HG02840 (cell line): ENCODE measurements at regions not wholly inside any gene's neighbourhood (a gene's known extent, or its start where the extent isn't known, plus 50 kb on each side); places are given as distances from the start of the nearest gene placed in this dataset.
"Not testable (repeated sequence)": the region's sequence is repeated elsewhere in the genome, so short reads cannot be mapped to it uniquely, and the experiment has no call there.

Source experiments
- ATAC-seq: cut with Tn5 transposase; IDR thresholded peaks from one replicate; pipeline ENCODE4 v1.9.1; 2021; ENCODE audit warnings: mild to moderate bottlenecking, moderate library complexity, moderate number of reproducible peaks; ENCODE audit not compliant: unreplicated experiment, low FRiP score

GRCh38 chr10:9285690-9286089 is 1231.2 kb downstream of the GATA3 start:
- no peak for ATAC-seq

- no peak for ATAC-seq
Measured at GRCh38 chr10:9289811-9290210, 1235.3 kb downstream of the GATA3 start.

- ATAC-seq, result no peak
Measured at GRCh38 chr10:9291081-9291480, 1236.6 kb downstream of the GATA3 start.

- peak; percentile 25 for ATAC-seq
Measured at GRCh38 chr10:9294132-9294663, 1239.7 kb downstream of the GATA3 start.

- ATAC-seq, result peak; percentile 80
Measured at GRCh38 chr10:9294865-9295264, 1240.4 kb downstream of the GATA3 start.

GRCh38 chr10:9296190-9296589 is 1241.7 kb downstream of the GATA3 start:
- ATAC-seq, result no peak

GRCh38 chr10:9297580-9297979 is 1243.1 kb downstream of the GATA3 start:
- no peak for ATAC-seq

- no peak for ATAC-seq
Measured at GRCh38 chr10:9299966-9300365, 1245.5 kb downstream of the GATA3 start.

GRCh38 chr10:9301148-9301547 is 1246.7 kb downstream of the GATA3 start:
- ATAC-seq, result no peak

- no peak for ATAC-seq
Measured at GRCh38 chr10:9301554-9301953, 1247.1 kb downstream of the GATA3 start.

GRCh38 chr10:9302140-9302746 is 1247.8 kb downstream of the GATA3 start:
- no peak for ATAC-seq

- ATAC-seq, result no peak
Measured at GRCh38 chr10:9305018-9305655, 1250.6 kb downstream of the GATA3 start.

- no peak for ATAC-seq
Measured at GRCh38 chr10:9311702-9312499, 1257.4 kb downstream of the GATA3 start.

- no peak for ATAC-seq
Measured at GRCh38 chr10:9315292-9315691, 1260.8 kb downstream of the GATA3 start.

- ATAC-seq, result no peak
Measured at GRCh38 chr10:9331583-9332008, 1277.1 kb downstream of the GATA3 start.

GRCh38 chr10:9334270-9334669 is 1279.8 kb downstream of the GATA3 start:
- no peak for ATAC-seq

- ATAC-seq, result no peak
Measured at GRCh38 chr10:9339716-9340115, 1285.2 kb downstream of the GATA3 start.

- no peak for ATAC-seq
Measured at GRCh38 chr10:9342885-9343570, 1288.5 kb downstream of the GATA3 start.

GRCh38 chr10:9347933-9348332 is 1293.4 kb downstream of the GATA3 start:
- ATAC-seq, result not testable (repeated sequence)

GRCh38 chr10:9357471-9357870 is 1303.0 kb downstream of the GATA3 start:
- ATAC-seq, result no peak

- ATAC-seq, result no peak
Measured at GRCh38 chr10:9362721-9363120, 1308.2 kb downstream of the GATA3 start.
